ENCODE measurements at regions not wholly inside any gene's neighbourhood (a gene's known extent, or its start where the extent isn't known, plus 50 kb on each side); places are given as distances from the start of the nearest gene placed in this dataset.
"Not testable (repeated sequence)": the region's sequence is repeated elsewhere in the genome, so short reads cannot be mapped to it uniquely, and the experiment has no call there.

- DNase-seq (ENCODE audit: low read depth, low spot score) = no peak
Observed at GRCh38 chr2:131584380-131584779, 56.7 kb downstream of the CCDC74A start.

- no peak for DNase-seq (ENCODE audit: low read depth, low spot score)
Observed at GRCh38 chr2:131584940-131585339, 57.3 kb downstream of the CCDC74A start.

GRCh38 chr2:131588152-131588873 lies 60.6 kb downstream of the CCDC74A start:
- DNase-seq (ENCODE audit: low read depth, low spot score) = no peak

GRCh38 chr2:131589126-131589525 lies 61.4 kb downstream of the CCDC74A start:
- not testable (repeated sequence) for DNase-seq (ENCODE audit: low read depth, low spot score)

GRCh38 chr2:131590366-131590765 lies 62.7 kb downstream of the CCDC74A start:
- no peak for DNase-seq (ENCODE audit: low read depth, low spot score)

GRCh38 chr2:131590896-131591295 lies 63.2 kb downstream of the CCDC74A start:
- DNase-seq (ENCODE audit: low read depth, low spot score) = no peak

GRCh38 chr2:131596561-131596960 lies 68.9 kb downstream of the CCDC74A start:
- not testable (repeated sequence) for DNase-seq (ENCODE audit: low read depth, low spot score)

- DNase-seq (ENCODE audit: low read depth, low spot score) = not testable (repeated sequence)
Observed at GRCh38 chr2:131602444-131602843, 74.8 kb downstream of the CCDC74A start.

- not testable (repeated sequence) for DNase-seq (ENCODE audit: low read depth, low spot score)
Observed at GRCh38 chr2:131604652-131605051, 77.0 kb downstream of the CCDC74A start.

GRCh38 chr2:131606366-131606765 lies 78.7 kb downstream of the CCDC74A start:
- not testable (repeated sequence) for DNase-seq (ENCODE audit: low read depth, low spot score)

GRCh38 chr2:131607056-131607455 lies 79.4 kb downstream of the CCDC74A start:
- DNase-seq (ENCODE audit: low read depth, low spot score) = not testable (repeated sequence)

- not testable (repeated sequence) for DNase-seq (ENCODE audit: low read depth, low spot score)
Observed at GRCh38 chr2:131614539-131614938, 86.9 kb downstream of the CCDC74A start.

- DNase-seq (ENCODE audit: low read depth, low spot score) = not testable (repeated sequence)
Observed at GRCh38 chr2:131618320-131618719, 90.6 kb downstream of the CCDC74A start.

GRCh38 chr2:131622874-131623273 lies 95.2 kb downstream of the CCDC74A start:
- DNase-seq (ENCODE audit: low read depth, low spot score) = not testable (repeated sequence)

- not testable (repeated sequence) for DNase-seq (ENCODE audit: low read depth, low spot score)
Observed at GRCh38 chr2:131626011-131626410, 98.3 kb downstream of the CCDC74A start.

GRCh38 chr2:131626565-131626964 lies 98.9 kb downstream of the CCDC74A start:
- not testable (repeated sequence) for DNase-seq (ENCODE audit: low read depth, low spot score)

GRCh38 chr2:131627777-131628176 lies 100.1 kb downstream of the CCDC74A start:
- not testable (repeated sequence) for DNase-seq (ENCODE audit: low read depth, low spot score)

- DNase-seq (ENCODE audit: low read depth, low spot score) = not testable (repeated sequence)
Observed at GRCh38 chr2:131631648-131632047, 104.0 kb downstream of the CCDC74A start.

GRCh38 chr2:131633405-131633804 lies 105.7 kb downstream of the CCDC74A start:
- DNase-seq (ENCODE audit: low read depth, low spot score) = not testable (repeated sequence)

- not testable (repeated sequence) for DNase-seq (ENCODE audit: low read depth, low spot score)
Observed at GRCh38 chr2:131633827-131634695, 106.4 kb downstream of the CCDC74A start.

- DNase-seq (ENCODE audit: low read depth, low spot score) = no peak
Observed at GRCh38 chr2:131635611-131636010, 107.9 kb downstream of the CCDC74A start.

- not testable (repeated sequence) for DNase-seq (ENCODE audit: low read depth, low spot score)
Observed at GRCh38 chr2:131636704-131637308, 109.1 kb downstream of the CCDC74A start.
